K562 (cell line): ENCODE measurements at regions not wholly inside any gene's neighbourhood (a gene's known extent, or its start where the extent isn't known, plus 50 kb on each side); places are given as distances from the start of the nearest gene placed in this dataset.

Source experiments
- ATAC-seq: fragments of 200-7000 bp; cut with Tn5 transposase; 3 replicates; pipeline ENCODE4 v1.9.1; 2020; ENCODE audit warnings: moderate library complexity
- BruUV-seq: library from RNA; stranded (reverse); fragments of 400-500 nt; replicated peaks from 2 replicates; lab custom pipeline; 2021; lab: Mats Ljungman, UMichigan
- CTCF ChIA-PET: fragments of 300-600 bp; formaldehyde crosslinking; extraction: SDS; loops from one replicate; lab custom pipeline; 2021; ENCODE audit warnings: low intra/inter-chr PET ratio; lab: Yijun Ruan, JAX
- POLR2A ChIA-PET: fragments of 300-600, 350-650 bp; sonication (Branson Sonifier 250); formaldehyde crosslinking; extraction: SDS; loops from one replicate; lab custom pipeline; 2021; ENCODE audit warnings: antibody characterized with exemption, inconsistent platforms; lab: Yijun Ruan, JAX
- DNase-seq, 4 experiments: peaks; one replicate each; pipeline versions ENCODE4 v3.0.0 to v3.0.0-alpha.2; 2011 to 2018; ENCODE audit warnings: low spot score in 3 of 4, mixed read lengths in 3 of 4; ENCODE audit errors: extremely low read depth in 1 of 4
- FAIRE-seq: peaks from 2 replicates; lab custom pipeline; 2011; peaks lifted over from hg19 to GRCh38; lab: Jason Lieb, UNC
- H2AFZ ChIP-seq: 2 replicates; pipeline ENCODE4 v1.6.0; 2011; ENCODE audit warnings: low read depth, low read length, control low read depth, inconsistent platforms
- H3K27ac ChIP-seq: fragments of 200-600 bp; 3 replicates; pipeline ENCODE4 v1.8.0; 2011; ENCODE audit warnings: low read depth, mild to moderate bottlenecking, control low read depth, inconsistent platforms, low read length, moderate library complexity, mixed read lengths; ENCODE audit errors: extremely low read depth
- H3K27me3 ChIP-seq, 2 experiments: fragments of 300-600 bp in 1 of 2; 2 replicates in 1 of 2; 3 replicates in 1 of 2; pipeline versions ENCODE4 v1.6.0 to v1.8.0; 2011; ENCODE audit warnings: inconsistent platforms in 2 of 2, low read length in 2 of 2, mild to moderate bottlenecking in 1 of 2, mixed read lengths in 1 of 2, moderate library complexity in 1 of 2; ENCODE audit not compliant: control insufficient read depth in 2 of 2, insufficient read depth in 2 of 2
- H3K36me3 ChIP-seq: fragments of 300-600 bp; 3 replicates; pipeline ENCODE4 v1.8.0; 2011; ENCODE audit warnings: mild to moderate bottlenecking, low read length, inconsistent platforms; ENCODE audit not compliant: control insufficient read depth, insufficient read depth
- H3K4me1 ChIP-seq, 2 experiments: fragments of 200-600 bp in 1 of 2; replicated peaks in 1 of 2; 2 replicates in 1 of 2; 3 replicates in 1 of 2; pipeline versions ENCODE4 v1.5.1 to v1.8.0; 2011; ENCODE audit warnings: inconsistent platforms in 2 of 2, low read length in 2 of 2, mild to moderate bottlenecking in 1 of 2, mixed read lengths in 1 of 2, moderate library complexity in 1 of 2; ENCODE audit not compliant: control insufficient read depth in 2 of 2, insufficient read depth in 2 of 2
- H3K4me2 ChIP-seq: 2 replicates; pipeline ENCODE4 v1.6.1; 2011; ENCODE audit warnings: low read length, control low read depth, inconsistent platforms, mixed read lengths; ENCODE audit not compliant: insufficient read depth
- H3K4me3 ChIP-seq: fragments of 200-600 bp; sonication (generic), shearing (Covaris generic); 2 replicates; pipeline ENCODE4 v1.5.1; 2016; ENCODE audit warnings: control low read depth, inconsistent platforms
- H3K79me2 ChIP-seq: fragments of 200-600 bp; 3 replicates; pipeline ENCODE4 v1.8.0; 2011; ENCODE audit warnings: low read length, inconsistent platforms; ENCODE audit not compliant: control insufficient read depth, insufficient read depth
- H3K9ac ChIP-seq, 2 experiments: 2 replicates each; pipeline versions ENCODE4 v1.6.0 to v1.6.1; 2011; ENCODE audit warnings: low read depth in 2 of 2, low read length in 2 of 2, control low read depth in 1 of 2, inconsistent platforms in 1 of 2, mild to moderate bottlenecking in 1 of 2, mixed read lengths in 1 of 2; ENCODE audit not compliant: insufficient read depth in 1 of 2
- H3K9me1 ChIP-seq: one replicate; pipeline ENCODE4 v1.6.0; 2011; ENCODE audit warnings: inconsistent platforms, mild to moderate bottlenecking, low read length, moderate library complexity; ENCODE audit not compliant: control insufficient read depth, insufficient read depth
- H3K9me3 ChIP-seq: replicated peaks from 2 replicates; pipeline ENCODE4 v1.5.1; 2011; ENCODE audit warnings: low read depth, low read length, inconsistent platforms; ENCODE audit not compliant: control insufficient read depth, insufficient read depth
- H4K20me1 ChIP-seq: replicated peaks from 2 replicates; pipeline ENCODE4 v1.6.1; 2011; ENCODE audit warnings: low read length, inconsistent platforms, mixed read lengths; ENCODE audit not compliant: control insufficient read depth, insufficient read depth
- CBFA2T2 ChIP-seq: fragments of 450-650 bp; conservative IDR thresholded peaks from 2 replicates; pipeline ENCODE4 v1.6.1; 2017; ENCODE audit warnings: mild to moderate bottlenecking
- CEBPG ChIP-seq, 3 experiments: fragments of 200-800 bp in 1 of 3; sonication (Bioruptor generic) in 1 of 3; sonication (generic) in 1 of 3; formaldehyde crosslinking in 1 of 3; IDR thresholded peaks in 2 of 3; conservative IDR thresholded peaks in 1 of 3; 2 replicates each; pipeline versions ENCODE4 v1.6.1 to v1.8.0; 2016 to 2022; ENCODE audit warnings: missing compliant biosample characterization in 2 of 3, missing genetic modification characterization in 2 of 3, mild to moderate bottlenecking in 1 of 3, missing genetic modification reagents in 1 of 3
- KAT2B ChIP-seq: IDR thresholded peaks from one replicate; pipeline ENCODE4 v1.6.1; 2012; ENCODE audit warnings: low read depth, mild to moderate bottlenecking, control low read depth, inconsistent platforms, low read length, moderate library complexity
- KLF13 ChIP-seq: fragments of 450-650 bp; IDR thresholded peaks from 2 replicates; pipeline ENCODE4 v1.6.1; 2016; ENCODE audit warnings: missing genetic modification characterization, low read depth, mild to moderate bottlenecking, missing compliant biosample characterization, moderate library complexity, borderline replicate concordance
- MTA2 ChIP-seq: fragments of 450-650 bp; IDR thresholded peaks from 2 replicates; pipeline ENCODE4 v1.6.1; 2016; ENCODE audit warnings: low read depth
- NCOA2 ChIP-seq, 2 experiments: fragments of 450-650 bp; IDR thresholded peaks; 2 replicates each; pipeline ENCODE4 v1.6.1; 2018; ENCODE audit warnings: mild to moderate bottlenecking in 2 of 2, moderate library complexity in 1 of 2; ENCODE audit not compliant: partially characterized antibody in 2 of 2
- RAD21 ChIP-seq, 2 experiments: fragments of 250-450 bp in 1 of 2; fragments of 450-650 bp in 1 of 2; sonication (Bioruptor Pico) in 1 of 2; formaldehyde crosslinking in 1 of 2; IDR thresholded peaks in 1 of 2; conservative IDR thresholded peaks in 1 of 2; 2 replicates each; pipeline versions ENCODE4 v1.4.0 to v1.8.0; 2020 to 2022; ENCODE audit warnings: mild to moderate bottlenecking in 2 of 2, moderate library complexity in 1 of 2
- ZNF146 ChIP-seq: IDR thresholded peaks from one replicate; pipeline ENCODE4 v1.6.1; 2018; ENCODE audit warnings: missing compliant biosample characterization; ENCODE audit not compliant: unreplicated experiment
- WGBS: fragments of 100-300 bp; shearing (Covaris generic); methylation state at CpG from one replicate; pipeline ENCODE4 v1.1.6; 2016; ENCODE audit warnings: low coverage, mixed read lengths; ENCODE audit not compliant: insufficient coverage; ENCODE audit errors: missing lambda C conversion rate; 5-methylcytosine and 5-hydroxymethylcytosine counted together
- in situ Hi-C: fragments of 300-500 bp; cut with MboI; formaldehyde crosslinking; loops from 4 replicates; pipeline ENCODE4 v1.15.0; 2018; ENCODE audit warnings: inconsistent platforms, mixed read lengths
- intact Hi-C: fragments of 100-400 bp; cut with micrococcal nuclease; formaldehyde crosslinking; loops from 2 replicates; pipeline ENCODE4 v1.14.2; 2022
- TF ChIP-seq, protein P1 (sequence below): sonication (generic); formaldehyde crosslinking; IDR thresholded peaks from 2 replicates; pipeline ENCODE4 v1.8.1; 2023; ENCODE audit warnings: mild to moderate bottlenecking, missing genetic modification reagents, moderate library complexity
- TF ChIP-seq, protein P2 (sequence below), 3 experiments: IDR thresholded peaks in 2 of 3; conservative IDR thresholded peaks in 1 of 3; 2 replicates each; pipeline ENCODE4 v1.5.1; 2011 to 2012; ENCODE audit warnings: low read length in 3 of 3, mild to moderate bottlenecking in 3 of 3, control low read depth in 2 of 3, improper control_type of control experiment in 1 of 3, inconsistent platforms in 1 of 3, low read depth in 1 of 3, mixed read lengths in 1 of 3, moderate library complexity in 1 of 3; ENCODE audit not compliant: insufficient read depth in 2 of 3

DNA sequence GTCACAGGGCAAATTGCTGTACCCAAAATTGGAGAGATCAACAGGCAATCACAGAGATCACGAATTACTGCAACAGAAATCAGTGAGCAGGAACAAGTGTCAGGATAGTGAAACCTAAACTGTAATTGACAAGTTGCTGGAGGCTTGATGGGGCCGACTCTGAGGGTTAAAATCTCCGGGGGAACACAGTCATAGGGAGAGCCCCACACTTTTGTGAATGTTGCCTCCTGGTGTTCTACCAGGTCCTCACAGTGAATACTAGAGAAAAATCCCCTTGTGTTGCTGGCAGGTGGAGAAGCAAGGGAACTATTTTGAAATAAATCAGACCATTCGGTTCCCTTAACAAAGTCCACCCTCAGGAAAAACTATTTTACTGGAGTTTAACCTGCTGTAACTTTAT, 697.5 kb upstream of the CBLB start:
- H3K4me3 ChIP-seq: no peak overlapping the region
- no peaks in the 10 kb centered on the region for H3K9me3 ChIP-seq
- in situ Hi-C loops: no loop called here
- H3K9ac ChIP-seq: no peak overlapping the region
- H4K20me1 ChIP-seq: no peaks in the 10 kb centered on the region
- no peak overlapping the region for H3K4me2 ChIP-seq
- H3K79me2 ChIP-seq: no peaks in the 10 kb centered on the region
- no peak for ATAC-seq
- BruUV-seq: no TSS peak
- no peak for FAIRE-seq
- no peaks in the 10 kb centered on the region for H3K36me3 ChIP-seq
- no peaks in the 10 kb centered on the region for H3K9me1 ChIP-seq
- CTCF ChIA-PET: no interaction called here
- TF ChIP-seq NCOA2 (IDR thresholded peaks at IDR 0.05; ENCODE audit: partially characterized antibody in 2 of 2): no peak
- no peak for TF ChIP-seq RAD21 (CRISPR knock-in tag; conservative IDR thresholded peaks at IDR 0.05 in 1 of 2, IDR thresholded peaks at IDR 0.05 in 1 of 2)
- TF ChIP-seq, all 486 proteins: peak for 0
- H3K27ac ChIP-seq: no peak overlapping the region
- POLR2A ChIA-PET: no interaction called here
- no peak for DNase-seq
- no peaks in the 10 kb centered on the region for H3K4me1 ChIP-seq
- no peaks in the 10 kb centered on the region for H3K27me3 ChIP-seq
- intact Hi-C loops: no loop called here
- 0% methylated on average over 4 of the region's 4 CpGs for WGBS
- no peak overlapping the region for H2AFZ ChIP-seq

DNA sequence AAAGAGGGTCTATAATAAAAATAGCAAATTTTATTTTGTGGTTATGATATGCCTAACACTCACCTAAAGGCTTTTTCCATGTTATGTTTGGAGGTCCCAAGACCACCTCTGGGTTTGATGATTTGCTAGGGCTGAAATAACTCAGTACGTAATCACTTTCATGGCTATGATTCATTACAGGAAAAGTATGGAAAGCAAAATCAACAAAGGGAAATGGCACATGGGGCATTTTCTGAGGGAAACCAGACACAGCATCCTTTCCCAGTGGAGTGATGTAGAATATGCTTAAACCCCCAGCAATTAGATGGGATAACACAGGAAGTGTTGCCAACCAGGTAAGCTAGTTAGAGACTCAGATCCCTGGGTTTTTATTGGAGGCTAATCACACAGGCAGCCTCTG, 701.6 kb upstream of the CBLB start:
- H3K9me1 ChIP-seq: no peaks in the 10 kb centered on the region
- H2AFZ ChIP-seq: no peak overlapping the region
- H3K27me3 ChIP-seq: no peaks in the 10 kb centered on the region
- POLR2A ChIA-PET: no interaction called here
- intact Hi-C loops (no loop called here), in situ Hi-C loops (no loop called here)
- no peak overlapping the region for H3K4me3 ChIP-seq
- no CpG with 5 or more reads among the region's 1 CpG for WGBS
- BruUV-seq: no TSS peak
- no peaks in the 10 kb centered on the region for H3K4me1 ChIP-seq
- H3K4me2 ChIP-seq: no peak overlapping the region
- CTCF ChIA-PET: no interaction called here
- no peaks in the 10 kb centered on the region for H3K79me2 ChIP-seq
- H3K27ac ChIP-seq: no peak overlapping the region
- FAIRE-seq (no peak), ATAC-seq (no peak), DNase-seq (no peak)
- no peaks in the 10 kb centered on the region for H3K36me3 ChIP-seq
- H3K9me3 ChIP-seq: no peaks in the 10 kb centered on the region
- no peak overlapping the region for H3K9ac ChIP-seq
- no peaks in the 10 kb centered on the region for H4K20me1 ChIP-seq
- TF ChIP-seq MTA2: no peak
- TF ChIP-seq CEBPG (CRISPR knock-in tag; IDR thresholded peaks at IDR 0.05): no peak
- no peak for TF ChIP-seq CEBPG (tag; conservative IDR thresholded peaks at IDR 0.05 in 1 of 2, IDR thresholded peaks at IDR 0.05 in 1 of 2)
- no peak for TF ChIP-seq KAT2B
- TF ChIP-seq CBFA2T2: no peak
- TF ChIP-seq ZNF146: no peak
- TF ChIP-seq KLF13 (tag): no peak
- TF ChIP-seq, protein P1, sequence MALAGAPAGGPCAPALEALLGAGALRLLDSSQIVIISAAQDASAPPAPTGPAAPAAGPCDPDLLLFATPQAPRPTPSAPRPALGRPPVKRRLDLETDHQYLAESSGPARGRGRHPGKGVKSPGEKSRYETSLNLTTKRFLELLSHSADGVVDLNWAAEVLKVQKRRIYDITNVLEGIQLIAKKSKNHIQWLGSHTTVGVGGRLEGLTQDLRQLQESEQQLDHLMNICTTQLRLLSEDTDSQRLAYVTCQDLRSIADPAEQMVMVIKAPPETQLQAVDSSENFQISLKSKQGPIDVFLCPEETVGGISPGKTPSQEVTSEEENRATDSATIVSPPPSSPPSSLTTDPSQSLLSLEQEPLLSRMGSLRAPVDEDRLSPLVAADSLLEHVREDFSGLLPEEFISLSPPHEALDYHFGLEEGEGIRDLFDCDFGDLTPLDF (CRISPR knock-in tag): no peak
- TF ChIP-seq, protein P2, sequence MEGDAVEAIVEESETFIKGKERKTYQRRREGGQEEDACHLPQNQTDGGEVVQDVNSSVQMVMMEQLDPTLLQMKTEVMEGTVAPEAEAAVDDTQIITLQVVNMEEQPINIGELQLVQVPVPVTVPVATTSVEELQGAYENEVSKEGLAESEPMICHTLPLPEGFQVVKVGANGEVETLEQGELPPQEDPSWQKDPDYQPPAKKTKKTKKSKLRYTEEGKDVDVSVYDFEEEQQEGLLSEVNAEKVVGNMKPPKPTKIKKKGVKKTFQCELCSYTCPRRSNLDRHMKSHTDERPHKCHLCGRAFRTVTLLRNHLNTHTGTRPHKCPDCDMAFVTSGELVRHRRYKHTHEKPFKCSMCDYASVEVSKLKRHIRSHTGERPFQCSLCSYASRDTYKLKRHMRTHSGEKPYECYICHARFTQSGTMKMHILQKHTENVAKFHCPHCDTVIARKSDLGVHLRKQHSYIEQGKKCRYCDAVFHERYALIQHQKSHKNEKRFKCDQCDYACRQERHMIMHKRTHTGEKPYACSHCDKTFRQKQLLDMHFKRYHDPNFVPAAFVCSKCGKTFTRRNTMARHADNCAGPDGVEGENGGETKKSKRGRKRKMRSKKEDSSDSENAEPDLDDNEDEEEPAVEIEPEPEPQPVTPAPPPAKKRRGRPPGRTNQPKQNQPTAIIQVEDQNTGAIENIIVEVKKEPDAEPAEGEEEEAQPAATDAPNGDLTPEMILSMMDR (IDR thresholded peaks at IDR 0.05 in 2 of 3, conservative IDR thresholded peaks at IDR 0.05 in 1 of 3; ENCODE audit: insufficient read depth in 2 of 3, low read depth in 1 of 3, low read length in 3 of 3): no peak
